HFFc6 (cell line): ENCODE measurements at regions not wholly inside any gene's neighbourhood (a gene's known extent, or its start where the extent isn't known, plus 50 kb on each side); places are given as distances from the start of the nearest gene placed in this dataset.

Experiments
- DNase-seq: peaks from one replicate; pipeline ENCODE4 v3.0.0-alpha.2; 2018
- H3K27ac Mint-ChIP-seq: 2 replicates; pipeline ENCODE4 v1.8.0; 2020; ENCODE audit warnings: mild to moderate bottlenecking, mixed read lengths
- H3K27me3 Mint-ChIP-seq: 2 replicates; pipeline ENCODE4 v1.8.0; 2021; ENCODE audit warnings: mild to moderate bottlenecking, moderate library complexity, mixed read lengths; ENCODE audit not compliant: insufficient read depth
- H3K36me3 Mint-ChIP-seq: 2 replicates; pipeline ENCODE4 v1.8.0; 2021; ENCODE audit warnings: low read depth, mixed read lengths
- H3K4me1 Mint-ChIP-seq: 2 replicates; pipeline ENCODE4 v1.8.0; 2020; ENCODE audit warnings: low read depth, mixed read lengths
- H3K4me3 Mint-ChIP-seq: 2 replicates; pipeline ENCODE4 v1.8.0; 2020; ENCODE audit warnings: mild to moderate bottlenecking, moderate library complexity, mixed read lengths
- H3K9me3 Mint-ChIP-seq: 2 replicates; pipeline ENCODE4 v1.8.0; 2020; ENCODE audit warnings: mild to moderate bottlenecking, mixed read lengths
- CTCF ChIP-seq: fragments of 200-600 bp; sonication (generic); IDR thresholded peaks from 2 replicates; pipeline ENCODE4 v1.5.0; 2021; ENCODE audit warnings: antibody characterized with exemption, mild to moderate bottlenecking

- DNase-seq = no peak
- Mint-ChIP-seq H3K36me3 (no peaks in the 10 kb centered on the region), H3K27ac (no peak overlapping the region), H3K9me3 (no peaks in the 10 kb centered on the region), H3K4me1 (peaks cover 17% of the 10 kb centered on the region), H3K4me3 (no peak overlapping the region), H3K27me3 (no peaks in the 10 kb centered on the region; the same call in 1 of the 2 replicates)
- TF ChIP-seq CTCF = no peak
These were observed 441.8 kb upstream of the FLRT2 start for GRCh38 chr14:85088192-85088591.

DNA sequence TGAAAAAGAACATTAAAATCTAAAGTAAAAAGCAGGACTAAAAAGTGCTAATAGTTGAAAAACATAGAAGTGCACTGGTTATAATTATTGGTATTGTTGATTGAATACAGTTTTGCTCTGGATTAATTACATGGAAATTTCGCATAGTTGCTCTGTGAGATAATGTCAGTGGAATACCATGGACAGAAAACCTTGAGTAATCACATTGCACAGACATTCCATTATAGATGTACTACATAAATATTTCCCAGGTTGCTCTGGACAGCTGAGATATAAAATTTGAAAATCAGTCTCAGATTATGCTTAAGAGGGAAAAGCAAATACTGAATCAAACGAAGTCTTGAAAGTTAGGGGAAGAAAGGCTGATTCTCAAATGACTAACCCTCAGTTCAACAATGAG lies 439.3 kb upstream of the FLRT2 start:
- no peaks in the 10 kb centered on the region for H3K27me3 Mint-ChIP-seq
- no peak overlapping the region for H3K27ac Mint-ChIP-seq
- peaks cover 26% of the 10 kb centered on the region for H3K4me1 Mint-ChIP-seq
- no peaks in the 10 kb centered on the region for H3K9me3 Mint-ChIP-seq
- H3K36me3 Mint-ChIP-seq = no peaks in the 10 kb centered on the region
- no peak for TF ChIP-seq CTCF
- peak; percentile 16 for DNase-seq
- H3K4me3 Mint-ChIP-seq = no peak overlapping the region

- Mint-ChIP-seq H3K27ac (no peak overlapping the region), H3K36me3 (no peaks in the 10 kb centered on the region), H3K9me3 (no peaks in the 10 kb centered on the region), H3K4me1 (peaks cover 13% of the 10 kb centered on the region; the same call in 1 of the 2 replicates), H3K4me3 (no peak overlapping the region), H3K27me3 (no peaks in the 10 kb centered on the region)
- DNase-seq = peak; percentile 23
- TF ChIP-seq CTCF = no peak
These were observed 436.2 kb upstream of the FLRT2 start for GRCh38 chr14:85093631-85094330.

- no peaks in the 10 kb centered on the region for H3K36me3 Mint-ChIP-seq
- H3K4me1 Mint-ChIP-seq = no peaks in the 10 kb centered on the region
- no peak overlapping the region for H3K4me3 Mint-ChIP-seq
- H3K9me3 Mint-ChIP-seq = no peaks in the 10 kb centered on the region
- TF ChIP-seq CTCF = no peak
- no peak overlapping the region for H3K27ac Mint-ChIP-seq
- DNase-seq = no peak
- no peaks in the 10 kb centered on the region for H3K27me3 Mint-ChIP-seq
These were observed 427.4 kb upstream of the FLRT2 start for GRCh38 chr14:85102591-85102990.

- Mint-ChIP-seq H3K27me3 (peaks cover 2% of the 10 kb centered on the region; the same call in 1 of the 2 replicates), H3K36me3 (no peaks in the 10 kb centered on the region; the same call in 1 of the 2 replicates), H3K4me3 (no peak overlapping the region), H3K9me3 (no peaks in the 10 kb centered on the region), H3K4me1 (no peaks in the 10 kb centered on the region), H3K27ac (no peak overlapping the region)
- DNase-seq = no peak
- no peak for TF ChIP-seq CTCF
These were observed 423.4 kb upstream of the FLRT2 start for GRCh38 chr14:85106506-85106905.
